ENCODE measurements at regions not wholly inside any gene's neighbourhood (a gene's known extent, or its start where the extent isn't known, plus 50 kb on each side); places are given as distances from the start of the nearest gene placed in this dataset.

GRCh38 chr16:73747328-73747727, 549.3 kb upstream of the PSMD7 start:
- no peak for DNase-seq (ENCODE audit: low read depth in 2 of 2)

GRCh38 chr16:73746554-73746953, 550.1 kb upstream of the PSMD7 start:
- DNase-seq (ENCODE audit: low read depth in 2 of 2) = no peak

- DNase-seq (ENCODE audit: low read depth in 2 of 2) = no peak
Observed at GRCh38 chr16:73743665-73744496, 552.7 kb upstream of the PSMD7 start.

- no peak for DNase-seq (ENCODE audit: low read depth in 2 of 2)
Observed at GRCh38 chr16:73739049-73739769, 557.4 kb upstream of the PSMD7 start.

- no peak for DNase-seq (ENCODE audit: low read depth in 2 of 2)
Observed at GRCh38 chr16:73738266-73738665, 558.3 kb upstream of the PSMD7 start.

- no peak for DNase-seq (ENCODE audit: low read depth in 2 of 2)
Observed at GRCh38 chr16:73737637-73738036, 559.0 kb upstream of the PSMD7 start.

GRCh38 chr16:73735954-73736353, 560.7 kb upstream of the PSMD7 start:
- no peak for DNase-seq (ENCODE audit: low read depth in 2 of 2)

- DNase-seq (ENCODE audit: low read depth in 2 of 2) = peak in 1 of 2 donors; percentile 1
Observed at GRCh38 chr16:73735018-73735417, 561.6 kb upstream of the PSMD7 start.

GRCh38 chr16:73732681-73733080, 563.9 kb upstream of the PSMD7 start:
- no peak for DNase-seq (ENCODE audit: low read depth in 2 of 2)

- DNase-seq (ENCODE audit: low read depth in 2 of 2) = no peak
Observed at GRCh38 chr16:73732143-73732542, 564.5 kb upstream of the PSMD7 start.

GRCh38 chr16:73730481-73731090, 566.0 kb upstream of the PSMD7 start:
- no peak for DNase-seq (ENCODE audit: low read depth in 2 of 2)

GRCh38 chr16:73725156-73725555, 571.5 kb upstream of the PSMD7 start:
- DNase-seq (ENCODE audit: low read depth in 2 of 2) = no peak

GRCh38 chr16:73724503-73724902, 572.1 kb upstream of the PSMD7 start:
- no peak for DNase-seq (ENCODE audit: low read depth in 2 of 2)

GRCh38 chr16:73717266-73717974, 579.2 kb upstream of the PSMD7 start:
- no peak for DNase-seq (ENCODE audit: low read depth in 2 of 2)

GRCh38 chr16:73714976-73715375, 581.6 kb upstream of the PSMD7 start:
- no peak for DNase-seq (ENCODE audit: low read depth in 2 of 2)

GRCh38 chr16:73713778-73714495, 582.7 kb upstream of the PSMD7 start:
- DNase-seq (ENCODE audit: low read depth in 2 of 2) = no peak

GRCh38 chr16:73713251-73713650, 583.4 kb upstream of the PSMD7 start:
- DNase-seq (ENCODE audit: low read depth in 2 of 2) = no peak

GRCh38 chr16:73711406-73712080, 585.1 kb upstream of the PSMD7 start:
- DNase-seq (ENCODE audit: low read depth in 2 of 2) = no peak

- no peak for DNase-seq (ENCODE audit: low read depth in 2 of 2)
Observed at GRCh38 chr16:73710526-73710925, 586.1 kb upstream of the PSMD7 start.

GRCh38 chr16:73707863-73708262, 588.8 kb upstream of the PSMD7 start:
- DNase-seq (ENCODE audit: low read depth in 2 of 2) = no peak

- DNase-seq (ENCODE audit: low read depth in 2 of 2) = no peak
Observed at GRCh38 chr16:73703891-73704290, 592.7 kb upstream of the PSMD7 start.

Measured in activated CD4-positive, alpha-beta T cell treated with anti-CD3 and anti-CD28 coated beads for 24 hours (primary cell).